Suprapubic skin (tissue), 3 donors: ENCODE measurements at regions not wholly inside any gene's neighbourhood (a gene's known extent, or its start where the extent isn't known, plus 50 kb on each side); places are given as distances from the start of the nearest gene placed in this dataset.

Source experiments
- CTCF ChIP-seq, 2 donors: fragments of 200-600 bp in 1 of 2; fragments of 450-650 bp in 1 of 2; sonication (generic) in 1 of 2; IDR thresholded peaks; one replicate each; pipeline ENCODE4 v1.5.1; 2016 to 2019; ENCODE audit warnings: antibody characterized with exemption in 2 of 2, mild to moderate bottlenecking in 1 of 2, moderate library complexity in 1 of 2
- EP300 ChIP-seq: sonication (generic); formaldehyde crosslinking; IDR thresholded peaks from one replicate; pipeline ENCODE4 v1.6.1; 2017; ENCODE audit warnings: antibody characterized with exemption

- TF ChIP-seq EP300 = no peak
- TF ChIP-seq CTCF (IDR thresholded peaks at IDR 0.05) = no peak
Observed at GRCh38 chr4:84176016-84176415, 323.1 kb downstream of the NKX6-1 start.
